SK-N-MC (cell line): ENCODE measurements at regions not wholly inside any gene's neighbourhood (a gene's known extent, or its start where the extent isn't known, plus 50 kb on each side); places are given as distances from the start of the nearest gene placed in this dataset.
"Not testable (repeated sequence)": the region's sequence is repeated elsewhere in the genome, so short reads cannot be mapped to it uniquely, and the experiment has no call there.

Source experiments
- DNase-seq: peaks from one replicate; pipeline ENCODE4 v3.0.0-alpha.2; 2011; ENCODE audit warnings: low read depth, low spot score
- H3K27ac ChIP-seq: fragments of 200-600 bp; sonication (generic); 2 replicates; pipeline ENCODE4 v1.5.1; 2016; ENCODE audit warnings: mixed run types
- H3K36me3 ChIP-seq: fragments of 200-600 bp; sonication (generic); 2 replicates; pipeline ENCODE4 v1.6.1; 2017; ENCODE audit warnings: antibody characterized with exemption, low read length, mixed read lengths; ENCODE audit not compliant: insufficient read depth
- H3K4me3 ChIP-seq: fragments of 200-600 bp; sonication (generic); 2 replicates; pipeline ENCODE4 v1.5.1; 2016
- H3K9ac ChIP-seq: fragments of 200-600 bp; sonication (generic); 2 replicates; pipeline ENCODE4 v1.8.0; 2017; ENCODE audit warnings: mixed run types, mixed read lengths; ENCODE audit not compliant: insufficient read length
- H3K9me3 ChIP-seq: fragments of 200-600 bp; sonication (generic); 2 replicates; pipeline ENCODE4 v1.6.1; 2017; ENCODE audit warnings: low read depth, mild to moderate bottlenecking, antibody characterized with exemption, low read length, moderate library complexity, mixed read lengths
- EZH2 ChIP-seq: fragments of 200-600 bp; sonication (generic); IDR thresholded peaks from one replicate; pipeline ENCODE4 v1.6.1; 2017; ENCODE audit warnings: antibody characterized with exemption
- FOXP2 ChIP-seq: optimal IDR thresholded peaks from 2 replicates; pipeline ENCODE3; 2011; ENCODE audit warnings: mild to moderate bottlenecking, moderate library complexity; ENCODE audit not compliant: insufficient read depth; ENCODE audit errors: extremely low read length, control extremely low read depth
- POLR2AphosphoS5 ChIP-seq: IDR thresholded peaks from 2 replicates; pipeline ENCODE4 v1.6.1; 2012; ENCODE audit warnings: mild to moderate bottlenecking, low read depth, low read length, borderline replicate concordance

- DNase-seq: no peak
- TF ChIP-seq FOXP2 (no peak), EZH2 (no peak), POLR2AphosphoS5 (no peak)
- H3K4me3 ChIP-seq: peak overlapping the region; percentile 6; the same call in 1 of the 2 replicates
- peak overlapping the region; percentile 28 for H3K9ac ChIP-seq
- peak overlapping the region; percentile 77 for H3K27ac ChIP-seq
- no peaks in the 10 kb centered on the region for H3K9me3 ChIP-seq
- no peaks in the 10 kb centered on the region for H3K36me3 ChIP-seq
These were observed 85.8 kb upstream of the RGS1 start for GRCh38 chr1:192489748-192490147.

GRCh38 chr1:192491804-192492554 lies 83.6 kb upstream of the RGS1 start:
- Histone ChIP-seq H3K27ac (no peak overlapping the region), H3K36me3 (no peaks in the 10 kb centered on the region), H3K4me3 (no peak overlapping the region), H3K9ac (no peak overlapping the region), H3K9me3 (no peaks in the 10 kb centered on the region)
- TF ChIP-seq POLR2AphosphoS5 (no peak), EZH2 (no peak), FOXP2 (no peak)
- no peak for DNase-seq

GRCh38 chr1:192493584-192493983 lies 82.0 kb upstream of the RGS1 start:
- Histone ChIP-seq H3K27ac (no peak overlapping the region), H3K36me3 (no peaks in the 10 kb centered on the region), H3K9me3 (no peaks in the 10 kb centered on the region), H3K9ac (no peak overlapping the region), H3K4me3 (no peak overlapping the region)
- DNase-seq: no peak
- no peak for TF ChIP-seq POLR2AphosphoS5
- TF ChIP-seq EZH2: no peak
- TF ChIP-seq FOXP2: no peak

GRCh38 chr1:192496369-192497056 lies 79.1 kb upstream of the RGS1 start:
- H3K9ac ChIP-seq: no peak overlapping the region
- no peaks in the 10 kb centered on the region for H3K9me3 ChIP-seq
- H3K36me3 ChIP-seq: no peaks in the 10 kb centered on the region
- H3K4me3 ChIP-seq: no peak overlapping the region
- TF ChIP-seq EZH2: no peak
- no peak for TF ChIP-seq POLR2AphosphoS5
- TF ChIP-seq FOXP2: no peak
- no peak overlapping the region for H3K27ac ChIP-seq
- no peak for DNase-seq

- Histone ChIP-seq H3K36me3 (no peaks in the 10 kb centered on the region), H3K4me3 (no peak overlapping the region), H3K9me3 (no peaks in the 10 kb centered on the region), H3K27ac (no peak overlapping the region), H3K9ac (no peak overlapping the region)
- no peak for DNase-seq
- TF ChIP-seq FOXP2 (no peak), POLR2AphosphoS5 (no peak), EZH2 (no peak)
These were observed 78.3 kb upstream of the RGS1 start for GRCh38 chr1:192497214-192497794.

- H3K9me3 ChIP-seq, H3K4me3 ChIP-seq, H3K9ac ChIP-seq, H3K27ac ChIP-seq, DNase-seq, H3K36me3 ChIP-seq: not testable (repeated sequence)
These were observed 77.5 kb upstream of the RGS1 start for GRCh38 chr1:192498092-192498491.

- H3K4me3 ChIP-seq, DNase-seq, H3K9ac ChIP-seq, H3K36me3 ChIP-seq, H3K27ac ChIP-seq, H3K9me3 ChIP-seq: not testable (repeated sequence)
These were observed 76.5 kb upstream of the RGS1 start for GRCh38 chr1:192499061-192499581.

GRCh38 chr1:192500541-192500940 lies 75.0 kb upstream of the RGS1 start:
- not testable (repeated sequence) for H3K9ac ChIP-seq, H3K4me3 ChIP-seq, H3K36me3 ChIP-seq, H3K27ac ChIP-seq, H3K9me3 ChIP-seq, DNase-seq

GRCh38 chr1:192506741-192507155 lies 68.8 kb upstream of the RGS1 start:
- no peak for DNase-seq
- TF ChIP-seq FOXP2: no peak
- no peak for TF ChIP-seq EZH2
- H3K4me3 ChIP-seq: no peak overlapping the region
- H3K36me3 ChIP-seq: no peaks in the 10 kb centered on the region
- no peaks in the 10 kb centered on the region for H3K9me3 ChIP-seq
- H3K27ac ChIP-seq: no peak overlapping the region
- H3K9ac ChIP-seq: no peak overlapping the region
